GM23338 (cell line): ENCODE measurements at regions not wholly inside any gene's neighbourhood (a gene's known extent, or its start where the extent isn't known, plus 50 kb on each side); places are given as distances from the start of the nearest gene placed in this dataset.

Source experiments
- ATAC-seq: fragments of 200-7000 bp; cut with Tn5 transposase; 3 replicates; pipeline ENCODE4 v1.9.1; 2020
- DNase-seq: peaks from one replicate; pipeline ENCODE4 v3.0.0-alpha.2; 2015; ENCODE audit warnings: low spot score
- H2AFZ ChIP-seq: fragments of 200-600 bp; sonication (generic); 2 replicates; pipeline ENCODE4 v1.8.0; 2016; ENCODE audit warnings: antibody characterized with exemption, mild to moderate bottlenecking, moderate library complexity
- H3F3A ChIP-seq: fragments of 200-600 bp; sonication (generic); replicated peaks from 2 replicates; pipeline ENCODE4 v1.8.0; 2017; ENCODE audit warnings: antibody characterized with exemption, mixed run types, low read depth
- H3K27ac ChIP-seq: fragments of 200-600 bp; sonication (generic); 2 replicates; pipeline ENCODE4 v1.6.1; 2016; ENCODE audit warnings: low read depth
- H3K27me3 ChIP-seq: fragments of 200-600 bp; sonication (generic); 2 replicates; pipeline ENCODE4 v1.8.0; 2016; ENCODE audit warnings: mild to moderate bottlenecking, mixed run types, moderate library complexity; ENCODE audit not compliant: insufficient read depth
- H3K36me3 ChIP-seq: fragments of 200-600 bp; sonication (generic); 2 replicates; pipeline ENCODE4 v1.8.0; 2016; ENCODE audit warnings: mild to moderate bottlenecking; ENCODE audit not compliant: insufficient read depth
- H3K4me1 ChIP-seq: fragments of 200-600 bp; sonication (generic); 2 replicates; pipeline ENCODE4 v1.8.0; 2016; ENCODE audit warnings: mild to moderate bottlenecking, moderate library complexity; ENCODE audit not compliant: insufficient read depth
- H3K4me2 ChIP-seq: fragments of 200-600 bp; sonication (generic); 2 replicates; pipeline ENCODE4 v1.7.1; 2017; ENCODE audit warnings: mixed run types
- H3K4me3 ChIP-seq: fragments of 200-600 bp; sonication (generic); 2 replicates; pipeline ENCODE4 v1.6.1; 2016; ENCODE audit warnings: mixed run types
- H3K79me2 ChIP-seq: fragments of 200-600 bp; sonication (generic); replicated peaks from 2 replicates; pipeline ENCODE4 v1.8.0; 2017; ENCODE audit warnings: mild to moderate bottlenecking; ENCODE audit not compliant: insufficient read depth
- H3K9me2 ChIP-seq: fragments of 200-600 bp; sonication (generic); 2 replicates; pipeline ENCODE4 v1.8.0; 2017; ENCODE audit not compliant: insufficient read depth
- H4K20me1 ChIP-seq: fragments of 200-600 bp; sonication (generic); replicated peaks from 2 replicates; pipeline ENCODE4 v1.8.0; 2017; ENCODE audit warnings: mild to moderate bottlenecking; ENCODE audit not compliant: insufficient read depth
- H3K27ac Mint-ChIP-seq: 2 replicates; pipeline ENCODE4 v1.8.0; 2020; ENCODE audit warnings: inconsistent platforms, mild to moderate bottlenecking, moderate library complexity, mixed read lengths
- H3K27me3 Mint-ChIP-seq: 3 replicates; pipeline ENCODE4 v1.8.0; 2022; ENCODE audit warnings: low read depth, mild to moderate bottlenecking, moderate library complexity, mixed read lengths, inconsistent platforms; ENCODE audit not compliant: insufficient read depth, poor library complexity
- H3K36me3 Mint-ChIP-seq: 3 replicates; pipeline ENCODE4 v1.8.0; 2021; ENCODE audit warnings: low read depth, mild to moderate bottlenecking, inconsistent platforms, moderate library complexity, mixed read lengths
- H3K4me1 Mint-ChIP-seq: 3 replicates; pipeline ENCODE4 v1.8.0; 2020; ENCODE audit warnings: mild to moderate bottlenecking, inconsistent platforms, mixed read lengths
- H3K4me3 Mint-ChIP-seq: 3 replicates; pipeline ENCODE4 v1.8.0; 2021; ENCODE audit warnings: moderate library complexity, mild to moderate bottlenecking, inconsistent platforms, mixed read lengths
- H3K9me3 Mint-ChIP-seq: 3 replicates; pipeline ENCODE4 v1.8.0; 2020; ENCODE audit warnings: moderate library complexity, mild to moderate bottlenecking, inconsistent platforms, mixed read lengths
- CREB1 ChIP-seq: fragments of 250-450 bp; sonication (Bioruptor Pico); IDR thresholded peaks from 2 replicates; pipeline ENCODE4 v1.5.0; 2020; ENCODE audit warnings: low read depth, mild to moderate bottlenecking, moderate library complexity
- CTCF ChIP-seq, 2 experiments: fragments of 200-600 bp in 1 of 2; sonication (generic) in 1 of 2; conservative IDR thresholded peaks; 2 replicates each; pipeline versions ENCODE4 v1.5.1 to v1.6.1; 2016 to 2017; ENCODE audit warnings: antibody characterized with exemption in 2 of 2, low read depth in 2 of 2, mild to moderate bottlenecking in 2 of 2, moderate library complexity in 1 of 2
- EZH2phosphoT487 ChIP-seq: fragments of 200-600 bp; sonication (generic); IDR thresholded peaks from one replicate; pipeline ENCODE4 v1.8.1; 2018; ENCODE audit warnings: antibody characterized with exemption; ENCODE audit not compliant: unreplicated experiment
- NANOG ChIP-seq: IDR thresholded peaks from 2 replicates; pipeline ENCODE4 v1.6.1; 2016; ENCODE audit warnings: antibody characterized with exemption, borderline replicate concordance
- REST ChIP-seq: IDR thresholded peaks from one replicate; pipeline ENCODE4 v1.6.1; 2018; ENCODE audit warnings: antibody characterized with exemption; ENCODE audit not compliant: unreplicated experiment
- STAT1 ChIP-seq: IDR thresholded peaks from one replicate; pipeline ENCODE4 v1.6.1; 2016; ENCODE audit warnings: antibody characterized with exemption; ENCODE audit not compliant: unreplicated experiment
- ZNF114 ChIP-seq: fragments of 250-450 bp; sonication (Bioruptor Pico); IDR thresholded peaks from 2 replicates; pipeline ENCODE4 v1.5.0; 2020; ENCODE audit warnings: mild to moderate bottlenecking, moderate library complexity
- ZNF331 ChIP-seq: fragments of 250-450 bp; sonication (Bioruptor Pico); IDR thresholded peaks from 2 replicates; pipeline ENCODE4 v1.5.0; 2020; ENCODE audit warnings: low read depth, mild to moderate bottlenecking, moderate library complexity

DNA sequence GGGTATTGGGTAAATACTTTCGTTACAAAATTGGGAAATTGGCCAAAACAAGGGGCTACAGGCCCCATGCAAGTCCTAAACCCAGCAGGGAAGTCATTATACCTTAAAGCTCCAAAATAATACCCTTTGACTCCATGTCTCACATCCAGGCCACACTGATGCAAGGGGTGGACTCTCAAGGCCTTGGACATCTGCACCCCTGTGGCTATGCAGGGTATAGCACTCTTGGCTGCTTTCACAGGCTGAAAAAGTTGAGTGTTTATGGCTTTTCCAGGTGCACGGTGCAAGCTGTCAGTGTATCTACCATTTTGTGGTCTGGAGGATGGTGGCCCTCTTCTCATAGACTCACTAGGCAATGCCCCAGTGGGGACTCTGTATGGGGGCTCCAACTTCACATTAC lies 326.5 kb downstream of the TEX13C start:
- no peak overlapping the region for H3K27ac Mint-ChIP-seq
- no peaks in the 10 kb centered on the region for H3K4me1 Mint-ChIP-seq
- no peak overlapping the region for H3K4me2 ChIP-seq
- no peak for TF ChIP-seq REST
- TF ChIP-seq CTCF (conservative IDR thresholded peaks at IDR 0.05; ENCODE audit: low read depth in 2 of 2): peak; percentile 37 to 56; a peak in 3 of 4 replicates
- H3K9me2 ChIP-seq: no peaks in the 10 kb centered on the region
- no peak overlapping the region for H2AFZ ChIP-seq
- no peaks in the 10 kb centered on the region for H3K36me3 ChIP-seq
- no peaks in the 10 kb centered on the region for H3K4me1 ChIP-seq
- no peaks in the 10 kb centered on the region for H3K27me3 ChIP-seq
- H3K4me3 ChIP-seq: no peak overlapping the region
- H4K20me1 ChIP-seq: no peaks in the 10 kb centered on the region
- H3K4me3 Mint-ChIP-seq: no peak overlapping the region
- H3K27ac ChIP-seq: no peak overlapping the region
- no peak for ATAC-seq
- no peaks in the 10 kb centered on the region for H3F3A ChIP-seq
- peak; percentile 19 for DNase-seq
- H3K36me3 Mint-ChIP-seq: no peaks in the 10 kb centered on the region
- H3K27me3 Mint-ChIP-seq: no peaks in the 10 kb centered on the region
- H3K9me3 Mint-ChIP-seq: peaks cover 3% of the 10 kb centered on the region; the same call in 1 of the 3 replicates
- no peaks in the 10 kb centered on the region for H3K79me2 ChIP-seq

GRCh38 chrX:125651426-125651825 lies 331.8 kb downstream of the TEX13C start:
- DNase-seq (no peak), ATAC-seq (no peak)
- H3K79me2 ChIP-seq: no peaks in the 10 kb centered on the region
- Mint-ChIP-seq H3K4me1 (no peaks in the 10 kb centered on the region), H3K36me3 (no peaks in the 10 kb centered on the region), H3K27me3 (no peaks in the 10 kb centered on the region), H3K27ac (no peak overlapping the region), H3K9me3 (no peaks in the 10 kb centered on the region; the same call in 2 of the 3 replicates), H3K4me3 (no peak overlapping the region)
- H3K4me2 ChIP-seq: no peak overlapping the region
- TF ChIP-seq CTCF (conservative IDR thresholded peaks at IDR 0.05; ENCODE audit: low read depth in 2 of 2): no peak
- no peak for TF ChIP-seq NANOG
- no peak for TF ChIP-seq CREB1 (CRISPR knock-in tag)
- no peak for TF ChIP-seq REST
- TF ChIP-seq STAT1: no peak
- no peak for TF ChIP-seq ZNF331 (CRISPR knock-in tag)
- no peak for TF ChIP-seq ZNF114 (CRISPR knock-in tag)
- no peak for TF ChIP-seq EZH2phosphoT487
- no peaks in the 10 kb centered on the region for H3F3A ChIP-seq
- no peaks in the 10 kb centered on the region for H3K36me3 ChIP-seq
- H2AFZ ChIP-seq: no peak overlapping the region
- no peaks in the 10 kb centered on the region for H4K20me1 ChIP-seq
- H3K27me3 ChIP-seq: no peaks in the 10 kb centered on the region
- H3K4me3 ChIP-seq: no peak overlapping the region
- no peaks in the 10 kb centered on the region for H3K9me2 ChIP-seq
- no peaks in the 10 kb centered on the region for H3K4me1 ChIP-seq
- H3K27ac ChIP-seq: no peak overlapping the region
